GM21619 (cell line): ENCODE measurements at regions not wholly inside any gene's neighbourhood (a gene's known extent, or its start where the extent isn't known, plus 50 kb on each side); places are given as distances from the start of the nearest gene placed in this dataset.

Experiments used
- ATAC-seq: cut with Tn5 transposase; IDR thresholded peaks from one replicate; pipeline ENCODE4 v1.9.1; 2021; ENCODE audit not compliant: unreplicated experiment

GRCh38 chr2:146666340-146666739 lies 1178.5 kb upstream of the ACVR2A start:
- ATAC-seq, result no peak

GRCh38 chr2:146665800-146666199 lies 1179.0 kb upstream of the ACVR2A start:
- ATAC-seq, result no peak

- ATAC-seq, result no peak
Measured at GRCh38 chr2:146661473-146662096, 1183.2 kb upstream of the ACVR2A start.

GRCh38 chr2:146659976-146660375 lies 1184.9 kb upstream of the ACVR2A start:
- ATAC-seq, result no peak

GRCh38 chr2:146652311-146652710 lies 1192.5 kb upstream of the ACVR2A start:
- no peak for ATAC-seq

GRCh38 chr2:146651361-146651760 lies 1193.5 kb upstream of the ACVR2A start:
- no peak for ATAC-seq

GRCh38 chr2:146642066-146642465 lies 1202.8 kb upstream of the ACVR2A start:
- ATAC-seq, result no peak

- no peak for ATAC-seq
Measured at GRCh38 chr2:146634230-146635097, 1210.4 kb upstream of the ACVR2A start.

- ATAC-seq, result no peak
Measured at GRCh38 chr2:146633159-146633558, 1211.7 kb upstream of the ACVR2A start.

- ATAC-seq, result no peak
Measured at GRCh38 chr2:146632707-146633106, 1212.1 kb upstream of the ACVR2A start.

GRCh38 chr2:146624430-146625160 lies 1220.2 kb upstream of the ACVR2A start:
- no peak for ATAC-seq

GRCh38 chr2:146623771-146624170 lies 1221.1 kb upstream of the ACVR2A start:
- no peak for ATAC-seq

GRCh38 chr2:146621656-146622055 lies 1223.2 kb upstream of the ACVR2A start:
- no peak for ATAC-seq

- ATAC-seq, result no peak
Measured at GRCh38 chr2:146615778-146616177, 1229.1 kb upstream of the ACVR2A start.

- ATAC-seq, result no peak
Measured at GRCh38 chr2:146608490-146608889, 1236.3 kb upstream of the ACVR2A start.

GRCh38 chr2:146604521-146604920 lies 1240.3 kb upstream of the ACVR2A start:
- ATAC-seq, result no peak

- no peak for ATAC-seq
Measured at GRCh38 chr2:146602856-146603255, 1242.0 kb upstream of the ACVR2A start.

- no peak for ATAC-seq
Measured at GRCh38 chr2:146602383-146602782, 1242.4 kb upstream of the ACVR2A start.

GRCh38 chr2:146598791-146599190 lies 1246.0 kb upstream of the ACVR2A start:
- no peak for ATAC-seq

GRCh38 chr2:146597291-146597690 lies 1247.5 kb upstream of the ACVR2A start:
- ATAC-seq, result no peak

GRCh38 chr2:146591908-146592307 lies 1252.9 kb upstream of the ACVR2A start:
- ATAC-seq, result no peak

- ATAC-seq, result no peak
Measured at GRCh38 chr2:146587291-146587713, 1257.5 kb upstream of the ACVR2A start.
